NCI-H1092 treated with DMSO at 0.1 percent for 48 hours (cell line): ENCODE measurements at regions not wholly inside any gene's neighbourhood (a gene's known extent, or its start where the extent isn't known, plus 50 kb on each side); places are given as distances from the start of the nearest gene placed in this dataset.

ENCODE experiments used
- DNase-seq: peaks from one replicate; lab custom pipeline; 2025; lab: John Stamatoyannopoulos, UW

DNA sequence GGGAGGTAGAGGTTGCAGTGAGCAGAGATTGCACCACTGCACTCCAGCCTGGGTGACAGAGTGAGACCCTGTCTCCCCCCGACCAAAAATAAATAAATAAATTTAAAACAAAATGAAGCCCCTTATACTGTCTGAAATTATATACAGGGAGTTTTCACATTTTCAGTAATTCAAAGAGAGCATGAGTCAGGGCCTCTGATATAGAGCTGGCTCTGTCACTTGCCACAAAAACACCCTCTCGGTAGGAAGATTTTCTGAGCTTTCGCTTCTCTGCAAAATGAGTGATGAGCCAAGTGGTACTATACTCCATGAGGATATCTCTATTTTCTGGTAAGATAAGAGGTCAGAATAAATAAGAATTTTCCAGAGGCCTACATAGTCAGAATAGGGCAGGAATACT is 462.9 kb downstream of the COG6 start:
- no peak for DNase-seq

DNA sequence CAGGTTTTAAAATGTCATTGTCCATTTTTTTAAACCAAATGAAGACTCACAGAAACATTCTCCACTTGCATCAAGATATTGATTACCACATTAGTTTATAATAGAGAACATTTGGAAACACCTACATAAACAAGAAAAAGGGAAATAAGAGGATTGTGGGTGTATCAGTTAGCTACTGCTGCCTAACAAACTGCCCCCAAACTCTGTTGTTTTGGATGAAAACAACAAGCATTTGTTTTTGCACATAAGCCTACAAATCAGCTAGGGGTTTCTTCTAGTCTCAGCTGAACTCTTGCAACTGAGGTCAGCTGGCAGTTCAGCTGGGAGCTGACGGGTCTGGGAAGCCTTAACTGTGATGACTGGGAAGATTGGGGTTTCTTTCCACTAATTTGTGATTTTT is 464.4 kb downstream of the COG6 start:
- no peak for DNase-seq

DNA sequence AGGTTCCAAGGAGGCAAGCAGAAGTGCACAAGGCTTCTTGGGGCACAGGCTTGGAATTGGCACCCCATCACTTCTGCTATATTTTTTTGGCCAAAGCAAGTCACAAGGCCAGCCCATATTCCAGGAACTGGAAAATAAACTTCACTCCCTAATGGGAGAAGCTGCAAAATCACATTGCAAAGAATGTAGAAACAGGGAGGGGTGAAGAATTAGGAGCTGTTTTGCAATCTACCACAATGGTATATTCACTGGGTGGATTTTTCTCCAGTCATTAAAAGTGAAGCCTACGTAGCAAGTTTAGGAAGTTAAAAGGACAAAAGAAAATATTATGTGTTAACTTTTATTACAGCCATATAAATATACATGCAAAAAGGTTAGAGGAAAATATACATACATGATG is 464.8 kb downstream of the COG6 start:
- DNase-seq = no peak

DNA sequence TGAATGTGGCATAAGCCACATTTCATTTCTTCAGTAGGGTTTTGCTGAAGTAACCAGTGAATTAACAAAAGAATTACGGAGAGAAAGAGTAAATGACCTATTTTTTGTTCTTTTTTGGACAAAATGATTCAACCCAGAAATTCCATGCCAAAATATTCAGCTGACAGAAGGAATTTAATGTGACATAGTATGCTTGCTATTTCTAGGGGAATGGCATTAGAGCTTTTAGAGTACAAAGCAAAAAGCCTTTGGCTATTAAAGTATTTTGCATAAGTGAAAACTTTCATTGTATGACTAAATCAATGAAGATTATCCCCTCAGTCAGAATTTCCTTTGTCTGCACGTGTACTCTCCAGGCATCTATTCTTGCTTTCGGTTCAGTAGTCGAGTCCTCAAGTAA is 465.3 kb downstream of the COG6 start:
- no peak for DNase-seq

DNA sequence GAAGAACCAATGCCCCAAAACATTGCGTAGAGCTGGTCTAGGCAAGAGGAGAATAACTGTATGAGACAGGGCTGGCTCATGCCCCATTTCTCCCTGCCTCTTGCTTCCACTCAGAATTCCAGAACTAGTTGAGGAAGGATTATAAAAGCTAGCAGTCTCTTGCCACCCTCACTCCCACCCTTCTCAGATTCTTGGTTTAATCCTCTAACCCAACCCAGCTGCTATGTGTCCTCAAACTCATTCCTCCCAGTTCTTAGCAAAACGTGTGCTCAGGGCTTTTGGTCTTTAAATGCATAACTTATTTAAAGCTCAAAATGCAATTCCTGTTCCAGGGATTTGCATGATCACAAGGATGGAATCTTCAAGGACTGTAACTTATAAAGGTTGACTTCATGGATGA is 466.3 kb downstream of the COG6 start:
- no peak for DNase-seq

DNA sequence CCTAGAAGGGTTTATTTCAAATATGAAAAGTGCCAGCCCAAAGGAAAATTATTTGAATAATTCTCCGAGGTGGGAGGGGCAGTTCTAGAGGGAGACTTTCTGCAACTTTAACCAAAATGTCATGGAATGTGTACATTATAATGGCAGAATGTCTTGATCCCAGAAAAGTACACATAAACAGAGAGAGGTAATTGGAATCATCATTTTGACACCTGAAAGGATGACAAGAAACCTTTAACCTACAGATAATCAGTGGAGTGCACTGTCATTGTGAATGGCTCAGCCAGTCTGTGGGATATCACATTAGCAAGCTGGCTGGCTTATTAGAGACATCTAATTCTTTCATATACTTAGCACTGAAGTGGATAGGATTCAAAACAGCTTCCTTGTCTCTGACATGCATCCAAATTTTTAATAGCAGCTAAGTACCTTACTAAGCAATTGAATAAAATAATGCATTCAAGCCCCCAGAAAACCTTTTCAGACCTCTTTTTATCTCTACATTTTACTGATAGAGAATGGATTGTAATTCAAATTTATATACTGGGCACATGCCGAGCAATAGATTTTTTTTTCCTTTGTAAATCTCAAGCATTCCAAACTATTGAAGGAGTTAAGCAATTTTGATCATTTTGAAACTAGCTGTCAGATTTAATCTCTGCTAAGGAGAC is 468.6 kb downstream of the COG6 start:
- DNase-seq = no peak

DNA sequence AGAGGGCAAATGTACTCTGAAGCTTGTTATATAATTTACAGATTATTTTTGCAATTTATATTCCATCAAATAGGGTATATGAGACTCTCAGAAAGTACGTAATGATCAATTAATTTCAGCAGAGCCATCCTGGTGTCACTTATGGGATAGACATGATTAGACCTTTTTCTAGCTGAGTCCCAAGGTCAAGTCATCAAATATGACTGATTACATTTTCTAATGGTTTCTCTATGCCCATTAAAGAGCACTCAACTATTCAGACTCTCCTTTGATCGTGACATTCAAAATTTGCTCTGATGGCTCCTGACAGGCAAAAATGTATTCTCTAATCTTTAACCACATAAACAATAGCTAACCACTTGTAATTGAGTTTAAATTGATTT is 469.2 kb downstream of the COG6 start:
- DNase-seq = no peak

DNA sequence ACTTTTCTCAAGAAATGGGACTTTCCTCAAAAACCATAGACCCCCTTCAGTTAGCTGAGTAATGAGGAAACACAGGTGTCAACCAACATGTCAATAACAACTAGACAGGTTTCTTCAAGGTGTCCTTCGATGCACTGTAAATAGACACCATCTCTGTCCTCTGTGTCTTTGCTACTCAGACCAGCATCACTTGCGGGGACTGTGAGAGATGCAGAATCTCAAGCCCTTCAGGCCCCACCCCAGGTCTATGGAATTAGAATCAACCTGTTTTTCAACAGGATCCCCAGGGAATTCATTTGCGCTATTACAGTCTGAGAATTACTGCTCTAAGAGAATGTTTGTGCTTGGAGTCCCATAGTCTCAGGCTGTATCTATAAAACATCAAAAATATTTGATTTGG is 469.9 kb downstream of the COG6 start:
- DNase-seq = no peak

DNA sequence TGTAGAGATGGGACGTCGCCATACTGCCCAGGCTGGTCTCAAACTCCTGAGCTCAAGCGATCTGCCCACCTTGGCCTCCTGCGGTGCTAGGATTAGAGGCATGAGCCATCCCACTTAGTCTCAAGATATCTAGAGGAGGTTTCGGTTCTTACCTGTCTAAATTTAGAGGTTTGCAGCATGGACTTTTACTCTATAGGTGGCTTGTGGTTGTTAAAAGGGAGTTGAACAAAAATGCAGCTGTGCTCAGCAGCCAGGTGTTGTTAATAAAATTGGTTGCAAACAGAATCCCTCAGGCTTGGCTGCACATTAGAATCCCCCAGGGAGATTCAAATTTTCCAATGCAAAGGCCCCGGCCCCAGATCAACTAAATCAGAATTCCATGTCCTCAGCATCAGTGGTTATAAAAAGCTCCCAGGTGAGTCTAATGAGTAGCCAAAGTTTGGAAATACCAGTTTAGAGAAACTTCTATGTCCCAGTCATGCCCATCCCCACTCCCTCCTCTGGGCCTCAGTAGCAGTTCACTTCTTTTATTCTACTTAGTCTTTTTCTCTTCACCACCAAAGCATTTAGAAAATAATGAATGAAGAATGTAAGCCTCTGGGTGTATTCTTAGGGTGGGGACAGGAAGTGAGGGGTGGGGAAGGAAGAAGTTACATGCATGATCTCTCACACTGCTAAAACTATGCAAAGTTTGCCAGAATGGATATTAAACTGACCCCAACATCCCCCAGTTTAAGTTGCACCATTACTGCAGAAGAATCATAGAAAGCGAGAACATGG is 471.0 kb downstream of the COG6 start:
- no peak for DNase-seq

DNA sequence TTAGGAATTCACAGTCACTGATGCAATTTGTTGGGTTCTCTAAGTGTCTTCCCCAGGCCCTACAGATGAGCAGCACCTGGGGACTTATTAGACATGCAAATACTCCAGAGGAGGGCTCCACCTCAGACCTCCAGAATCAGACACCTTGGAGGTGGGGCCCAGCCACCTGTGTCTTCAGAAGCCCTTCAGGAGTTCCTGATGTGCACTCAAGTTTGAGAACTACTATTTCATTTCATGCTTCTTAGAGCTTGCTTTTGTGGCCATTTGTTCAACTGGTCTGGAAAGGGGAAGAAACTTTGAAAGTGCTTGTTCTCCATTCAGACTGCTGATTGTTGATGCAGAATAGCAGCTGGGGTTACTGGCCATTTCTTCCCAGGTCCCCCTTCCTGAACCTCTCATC is 472.0 kb downstream of the COG6 start:
- no peak for DNase-seq

DNA sequence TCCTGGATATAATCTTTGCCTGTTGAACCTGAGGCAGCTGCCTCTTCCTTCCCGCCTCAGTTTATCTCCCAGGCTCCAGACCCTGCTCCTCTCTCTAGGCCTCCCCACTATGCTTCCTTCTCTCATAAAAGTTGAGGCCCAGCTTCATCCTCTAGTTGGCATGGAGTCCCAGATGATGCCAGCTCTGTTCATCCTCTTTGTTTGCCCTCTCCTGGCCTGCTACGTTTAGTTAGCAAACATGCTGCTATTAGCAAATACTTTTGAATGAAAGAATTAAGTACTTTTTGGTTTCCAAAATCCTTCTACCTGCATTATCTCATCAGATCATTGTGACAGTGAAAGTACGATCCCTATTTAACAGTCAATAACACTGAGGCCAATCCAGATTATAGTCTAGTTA is 472.5 kb downstream of the COG6 start:
- no peak for DNase-seq

DNA sequence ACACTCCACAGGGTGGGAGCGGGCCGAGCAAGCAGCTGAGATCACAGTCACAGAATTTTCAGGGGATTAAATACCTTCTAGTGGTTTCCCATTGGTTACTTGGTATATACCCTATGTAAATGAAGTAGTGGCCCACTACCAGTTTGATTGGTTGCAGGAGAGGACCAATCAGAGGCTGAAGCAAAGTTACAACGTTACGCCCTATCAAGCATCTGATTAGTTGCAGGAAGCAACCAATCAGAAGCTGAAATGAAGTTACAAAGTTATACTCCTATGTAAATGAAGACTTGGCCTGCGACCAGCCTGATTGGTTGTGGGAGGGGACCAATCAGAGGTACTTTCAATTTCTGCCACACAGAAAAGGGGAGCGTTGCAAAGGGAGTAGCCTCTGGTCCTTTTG is 474.0 kb downstream of the COG6 start:
- DNase-seq = no peak

DNA sequence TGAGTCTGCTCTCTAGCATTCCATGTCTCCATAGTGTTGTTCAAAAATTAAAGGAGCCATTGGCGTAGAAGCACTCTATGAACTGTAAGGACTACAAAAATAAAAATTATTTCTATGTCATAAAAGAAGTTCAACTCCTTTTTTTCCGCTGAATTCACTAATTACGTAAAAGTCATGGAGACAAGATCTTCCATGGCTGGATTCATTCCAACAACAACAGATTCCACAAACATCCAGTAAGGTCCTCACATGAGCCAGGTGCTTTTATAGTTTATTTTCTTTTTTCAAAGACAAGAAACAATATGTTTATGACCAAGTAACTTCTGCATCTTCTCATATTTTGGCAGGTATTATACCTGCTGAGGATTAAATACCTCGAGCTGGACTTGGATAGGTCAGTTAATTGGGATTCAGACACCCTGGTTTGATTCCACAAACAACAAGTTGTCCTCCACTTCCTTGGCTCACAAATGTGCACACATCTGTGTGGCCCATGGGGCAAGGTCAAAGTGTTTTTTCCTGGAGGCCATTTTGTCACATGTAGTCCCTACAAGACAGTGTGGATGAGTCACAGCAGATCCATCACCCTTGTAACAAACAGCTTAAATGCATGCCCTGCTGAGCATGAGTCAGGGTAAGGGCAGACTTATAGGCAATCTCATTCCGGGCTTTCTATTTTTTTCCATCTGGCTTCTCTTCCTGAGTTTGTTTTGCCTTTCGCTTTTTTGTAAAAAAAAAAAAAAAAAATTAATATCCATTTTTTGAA is 475.6 kb downstream of the COG6 start:
- no peak for DNase-seq

DNA sequence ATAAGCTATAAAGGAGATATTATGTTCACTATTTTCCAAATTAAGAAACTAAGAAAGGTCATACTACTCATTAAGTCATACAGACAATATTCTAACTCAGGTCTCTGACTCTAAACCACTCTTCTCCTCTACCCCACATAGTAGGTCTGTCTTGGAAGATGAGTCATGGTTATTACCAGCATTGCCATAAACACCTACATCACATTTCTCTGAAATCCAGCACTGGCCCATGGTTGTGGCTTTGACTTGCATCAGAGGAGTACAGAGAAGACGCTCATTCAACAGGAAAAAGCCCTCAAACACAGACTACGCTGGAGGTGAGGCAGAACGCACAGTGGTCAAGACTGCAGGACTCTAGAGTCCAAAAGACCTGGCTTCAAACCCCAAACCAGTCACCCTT is 476.8 kb downstream of the COG6 start:
- DNase-seq = no peak

DNA sequence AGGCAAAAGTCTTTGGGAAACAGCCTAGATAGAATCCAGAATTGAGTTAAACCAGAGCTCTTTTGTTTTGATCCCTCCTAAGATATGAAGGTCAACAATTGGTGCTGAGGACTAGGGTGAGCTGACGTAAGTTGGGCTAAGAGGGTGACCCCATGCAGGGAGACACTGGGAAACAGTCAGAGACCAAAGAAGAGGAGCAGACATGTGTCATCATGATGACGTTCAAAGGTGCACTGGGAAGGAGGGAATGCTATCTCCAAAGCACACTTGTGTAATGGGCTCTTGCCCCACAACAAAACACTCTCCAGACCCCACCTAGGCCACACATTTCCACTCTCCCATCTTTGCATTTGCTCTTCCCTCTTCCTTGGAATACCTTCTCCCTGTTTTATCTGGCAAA is 481.4 kb downstream of the COG6 start:
- DNase-seq = no peak

DNA sequence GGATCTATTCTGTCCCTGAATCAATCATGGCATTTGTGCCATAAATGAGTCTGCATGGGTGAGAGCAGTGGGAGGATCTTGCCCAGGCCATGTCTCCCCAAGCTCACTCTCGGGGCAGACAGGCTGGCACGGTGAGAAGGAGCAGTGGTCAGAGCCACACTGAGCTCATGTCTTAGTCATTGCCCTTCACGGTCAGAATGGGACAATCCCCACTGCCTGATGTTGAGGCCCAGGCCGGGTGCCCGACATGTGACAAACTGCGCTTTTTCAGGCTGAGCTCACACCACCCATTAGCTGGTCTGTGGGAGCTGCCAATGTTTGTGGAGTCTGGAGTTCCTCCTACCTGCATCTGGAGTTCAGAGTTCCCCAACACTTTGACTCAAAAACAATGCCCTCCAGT is 481.9 kb downstream of the COG6 start:
- DNase-seq = no peak

DNA sequence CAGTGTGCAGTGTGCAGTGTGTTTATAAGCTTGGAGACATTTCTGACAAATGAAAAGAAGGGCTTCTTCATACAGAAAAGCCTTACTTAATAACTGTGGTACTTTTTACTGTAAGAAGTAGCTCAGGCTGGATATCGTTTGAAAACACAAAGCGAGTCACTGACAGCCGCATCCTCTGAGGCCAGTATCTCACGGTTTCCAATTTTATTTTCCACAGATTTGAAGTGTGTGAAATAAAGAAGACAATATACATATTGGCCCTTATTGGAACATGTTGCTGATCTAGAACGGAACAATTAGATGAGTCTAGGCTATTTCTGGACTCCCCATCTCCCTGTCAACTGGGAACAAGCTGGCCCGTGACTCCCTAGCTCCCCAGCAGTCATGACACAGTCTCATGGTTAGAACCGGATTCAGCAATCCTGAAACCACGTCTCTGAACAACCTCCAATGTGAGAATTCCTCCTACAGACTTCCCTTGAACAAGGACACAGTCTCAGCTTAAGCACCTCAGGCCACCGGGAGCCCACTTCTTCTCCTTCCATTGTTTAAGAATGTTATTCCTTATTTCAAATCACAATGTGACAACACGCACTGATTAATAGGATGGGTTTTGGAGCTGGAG is 484.5 kb downstream of the COG6 start:
- DNase-seq = no peak

DNA sequence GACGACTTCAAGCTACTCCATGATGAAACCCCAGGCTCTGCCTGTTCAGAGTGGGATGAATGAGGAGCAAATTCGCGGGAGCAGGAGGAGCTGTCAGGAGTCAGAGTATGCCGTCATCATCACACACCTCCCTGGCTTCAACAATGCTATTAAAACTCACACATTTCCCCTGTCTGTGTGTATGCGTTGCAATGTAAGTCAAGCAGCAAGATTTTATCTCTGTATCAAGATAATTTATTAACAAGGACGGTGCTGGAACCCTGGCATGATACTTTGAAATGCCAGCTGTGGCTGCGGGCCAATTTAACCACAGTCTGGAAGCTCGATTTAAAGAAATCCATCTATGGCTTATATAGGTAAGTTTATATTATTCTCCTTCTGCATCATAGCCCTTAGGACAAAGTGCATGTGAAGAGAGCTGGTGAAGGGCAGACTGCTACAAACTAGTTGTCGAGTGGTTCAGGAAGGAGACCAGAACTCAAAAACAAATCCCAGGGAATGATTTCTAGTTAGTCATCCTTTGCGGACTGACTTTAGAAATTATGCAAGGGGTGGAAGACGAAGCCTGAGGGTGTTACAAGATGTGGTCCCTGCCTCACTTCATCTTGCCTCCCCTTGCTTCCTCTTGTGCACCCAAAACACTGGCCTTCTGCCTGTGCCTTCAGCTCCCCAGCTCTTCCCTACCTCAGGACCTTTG is 486.5 kb downstream of the COG6 start:
- no peak for DNase-seq

DNA sequence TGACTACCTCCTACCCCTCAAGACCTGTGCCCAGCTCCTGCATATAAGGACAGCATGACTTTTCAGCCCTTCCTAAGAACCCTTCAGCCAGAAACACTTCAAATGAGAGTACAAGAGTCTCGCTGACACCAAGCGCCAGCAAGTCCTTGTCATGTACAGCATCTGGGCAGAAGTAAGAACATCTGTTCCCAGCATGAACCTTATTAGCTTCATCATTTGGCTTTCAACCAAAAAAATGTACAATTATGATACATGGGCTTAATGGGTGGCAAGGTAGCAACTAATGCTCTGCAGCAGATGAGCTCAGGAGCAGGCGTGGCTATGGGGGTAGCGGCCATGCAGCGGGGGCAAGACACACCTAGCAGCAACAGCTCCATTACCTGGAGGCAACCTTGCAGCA is 487.6 kb downstream of the COG6 start:
- DNase-seq = no peak

DNA sequence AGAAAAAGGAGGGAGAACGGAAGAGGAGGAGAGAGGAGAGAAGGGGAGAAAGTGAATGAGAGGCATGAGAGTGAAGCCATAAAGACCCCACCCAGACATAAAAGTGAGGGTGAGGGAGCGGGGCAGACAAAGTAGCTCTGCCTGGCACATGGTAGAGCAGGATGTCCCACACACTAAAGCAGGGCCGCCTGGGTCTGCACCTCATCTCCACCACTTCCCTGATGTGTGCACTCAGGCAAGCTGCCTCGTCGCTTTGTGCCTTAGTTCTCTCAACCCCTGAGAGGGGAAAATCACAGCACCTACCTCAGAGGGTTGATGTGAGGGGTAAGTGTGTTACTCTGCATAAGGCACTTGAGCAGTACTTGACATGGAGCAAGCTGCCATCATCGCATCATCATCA is 488.1 kb downstream of the COG6 start:
- no peak for DNase-seq

DNA sequence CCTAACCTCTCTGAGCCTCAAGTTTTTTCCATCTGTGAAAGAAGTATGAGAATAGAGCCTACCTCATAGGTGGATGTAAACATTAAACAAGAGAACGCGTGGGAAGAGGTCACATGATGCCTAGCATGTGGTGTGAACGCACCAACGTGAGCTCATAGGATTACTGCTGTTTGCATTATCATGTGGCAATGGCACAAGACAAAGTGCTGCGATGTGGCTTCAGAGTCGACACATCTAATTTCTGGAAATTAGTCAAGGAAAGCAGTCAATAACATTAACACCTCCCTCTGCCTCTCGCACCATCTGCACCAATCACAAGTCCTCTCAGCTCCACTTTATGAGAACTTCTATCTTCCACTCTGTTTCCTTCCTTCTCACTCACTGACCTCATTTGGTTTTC is 489.7 kb downstream of the COG6 start:
- DNase-seq = no peak

DNA sequence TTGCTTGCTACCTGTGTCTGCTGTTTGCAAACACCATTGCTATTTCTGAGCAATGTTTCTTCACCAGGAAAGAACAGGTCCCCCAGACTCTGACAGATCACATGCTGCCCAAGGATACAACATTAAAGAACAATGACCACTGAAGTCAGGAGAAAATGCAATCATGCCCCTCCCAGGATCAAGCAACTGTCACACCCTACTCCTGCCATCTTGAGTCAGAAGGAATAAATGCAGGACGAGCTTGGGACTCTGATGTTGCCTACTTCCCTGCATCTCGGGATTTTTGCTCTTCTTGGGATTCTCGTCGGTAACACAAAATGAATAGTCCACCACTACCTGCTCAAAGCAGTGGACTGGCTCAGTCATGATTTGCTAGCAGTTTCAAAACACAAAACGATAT is 490.6 kb downstream of the COG6 start:
- no peak for DNase-seq
